IMR-90 (cell line): ENCODE measurements at regions not wholly inside any gene's neighbourhood (a gene's known extent, or its start where the extent isn't known, plus 50 kb on each side); places are given as distances from the start of the nearest gene placed in this dataset.

Source experiments
- ATAC-seq: fragments of 200-7000 bp; cut with Tn5 transposase; 2 replicates; pipeline ENCODE4 v1.9.1; 2020; ENCODE audit warnings: low read depth, mild to moderate bottlenecking, moderate library complexity
- BruUV-seq: library from RNA; stranded (reverse); fragments of 400-500 nt; replicated peaks from 2 replicates; lab custom pipeline; 2021; lab: Mats Ljungman, UMichigan
- CTCF ChIA-PET: fragments of 300-600 bp; formaldehyde crosslinking; extraction: SDS; loops from one replicate; lab custom pipeline; 2021; ENCODE audit warnings: antibody characterized with exemption; lab: Yijun Ruan, JAX
- POLR2A ChIA-PET: fragments of 300-600 bp; sonication (Branson Sonifier 250); formaldehyde crosslinking; loops from one replicate; lab custom pipeline; 2022; ENCODE audit warnings: antibody characterized with exemption; ENCODE audit not compliant: unreplicated experiment; lab: Charles Lee
- DNase-seq: peaks from one replicate; pipeline ENCODE4 v3.0.0; 2013
- H2AFZ ChIP-seq: replicated peaks from 2 replicates; pipeline ENCODE3; 2013; ENCODE audit warnings: low read length, mild to moderate bottlenecking; ENCODE audit not compliant: poor library complexity
- H2AK5ac ChIP-seq: 2 replicates; pipeline ENCODE4 v1.6.1; 2013; ENCODE audit warnings: low read depth, low read length, inconsistent platforms
- H2AK9ac ChIP-seq: replicated peaks from 2 replicates; pipeline ENCODE3; 2013; ENCODE audit warnings: mild to moderate bottlenecking, low read depth, low read length, moderate library complexity; ENCODE audit not compliant: poor library complexity
- H2BK120ac ChIP-seq: 2 replicates; pipeline ENCODE4 v1.6.1; 2013; ENCODE audit warnings: low read depth, low read length, inconsistent platforms
- H2BK15ac ChIP-seq: 3 replicates; pipeline ENCODE4 v1.6.1; 2013; ENCODE audit warnings: low read depth, low read length, inconsistent platforms
- H2BK20ac ChIP-seq: 2 replicates; pipeline ENCODE4 v1.6.1; 2013; ENCODE audit warnings: low read depth, mild to moderate bottlenecking, inconsistent platforms, low read length, moderate library complexity
- H2BK5ac ChIP-seq: 2 replicates; pipeline ENCODE4 v1.6.1; 2013; ENCODE audit warnings: mild to moderate bottlenecking, low read depth, low read length, inconsistent platforms; ENCODE audit not compliant: poor library complexity, severe bottlenecking
- H3K14ac ChIP-seq: replicated peaks from 2 replicates; pipeline ENCODE4 v1.6.1; 2013; ENCODE audit warnings: low read depth, low read length, inconsistent platforms
- H3K18ac ChIP-seq: 2 replicates; pipeline ENCODE4 v1.6.1; 2013; ENCODE audit warnings: low read depth, low read length, control low read depth
- H3K23ac ChIP-seq: 2 replicates; pipeline ENCODE4 v1.6.1; 2013; ENCODE audit warnings: low read depth, low read length, inconsistent platforms
- H3K27ac ChIP-seq: 2 replicates; pipeline ENCODE4 v1.5.1; 2013; ENCODE audit warnings: mild to moderate bottlenecking, control low read depth, low read length; ENCODE audit not compliant: insufficient read depth
- H3K27me3 ChIP-seq: 2 replicates; pipeline ENCODE4 v1.6.1; 2013; ENCODE audit warnings: low read length; ENCODE audit not compliant: control insufficient read depth, insufficient read depth
- H3K36me3 ChIP-seq: 2 replicates; pipeline ENCODE4 v1.6.1; 2013; ENCODE audit warnings: low read length, mixed read lengths; ENCODE audit not compliant: control insufficient read depth, insufficient read depth
- H3K4ac ChIP-seq: 2 replicates; pipeline ENCODE4 v1.6.1; 2013; ENCODE audit warnings: low read depth, low read length, inconsistent platforms
- H3K4me1 ChIP-seq: 2 replicates; pipeline ENCODE4 v1.6.1; 2013; ENCODE audit warnings: low read length, mixed read lengths; ENCODE audit not compliant: control insufficient read depth, insufficient read depth
- H3K4me2 ChIP-seq: 2 replicates; pipeline ENCODE4 v1.6.1; 2013; ENCODE audit warnings: low read depth, mild to moderate bottlenecking, control low read depth, low read length, moderate library complexity
- H3K4me3 ChIP-seq: 2 replicates; pipeline ENCODE4 v1.5.1; 2013; ENCODE audit warnings: low read depth, mild to moderate bottlenecking, control low read depth, low read length, moderate library complexity; ENCODE audit not compliant: insufficient read depth
- H3K56ac ChIP-seq: 2 replicates; pipeline ENCODE4 v1.6.1; 2013; ENCODE audit warnings: low read length, inconsistent platforms; ENCODE audit not compliant: insufficient read depth; ENCODE audit errors: extremely low read depth
- H3K79me1 ChIP-seq, 2 experiments: 2 replicates each; pipeline ENCODE4 v1.6.1; 2013; ENCODE audit warnings: low read length in 2 of 2, inconsistent platforms in 1 of 2, low read depth in 1 of 2
- H3K9ac ChIP-seq: 2 replicates; pipeline ENCODE4 v1.6.1; 2013; ENCODE audit warnings: low read depth, low read length, control low read depth
- H3K9me1 ChIP-seq: 2 replicates; pipeline ENCODE4 v1.6.1; 2013; ENCODE audit warnings: low read length, inconsistent platforms; ENCODE audit not compliant: insufficient read depth
- H3K9me3 ChIP-seq: 2 replicates; pipeline ENCODE4 v1.6.1; 2013; ENCODE audit warnings: low read length; ENCODE audit not compliant: control insufficient read depth, insufficient read depth
- H4K20me1 ChIP-seq: 2 replicates; pipeline ENCODE4 v1.6.1; 2013; ENCODE audit warnings: low read length, inconsistent platforms; ENCODE audit not compliant: insufficient read depth
- H4K5ac ChIP-seq: 2 replicates; pipeline ENCODE4 v1.6.1; 2013; ENCODE audit warnings: mild to moderate bottlenecking, low read depth, low read length, control low read depth
- H4K8ac ChIP-seq, 2 experiments: 2 replicates each; pipeline ENCODE4 v1.6.1; 2013; ENCODE audit warnings: low read depth in 2 of 2, low read length in 2 of 2, control low read depth in 1 of 2, inconsistent platforms in 1 of 2
- H4K91ac ChIP-seq: 2 replicates; pipeline ENCODE4 v1.6.1; 2013; ENCODE audit warnings: low read depth, low read length, inconsistent platforms; ENCODE audit not compliant: insufficient read depth
- BHLHE40 ChIP-seq: fragments of 150-350 bp; IDR thresholded peaks from 2 replicates; pipeline ENCODE4 v1.6.1; 2016; ENCODE audit warnings: mild to moderate bottlenecking, low read depth, low read length
- CEBPB ChIP-seq: IDR thresholded peaks from 2 replicates; pipeline ENCODE4 v1.6.1; 2012; ENCODE audit warnings: low read depth, low read length, improper control_type of control experiment
- CHD1 ChIP-seq: IDR thresholded peaks from 2 replicates; pipeline ENCODE4 v1.6.1; 2012; ENCODE audit warnings: low read depth, low read length, improper control_type of control experiment
- FOS ChIP-seq: fragments of 150-350 bp; IDR thresholded peaks from 2 replicates; pipeline ENCODE4 v1.6.1; 2016; ENCODE audit warnings: low read depth, low read length
- MAFK ChIP-seq: IDR thresholded peaks from 2 replicates; pipeline ENCODE4 v1.6.1; 2012; ENCODE audit warnings: low read depth, low read length, improper control_type of control experiment
- MAZ ChIP-seq: IDR thresholded peaks from 2 replicates; pipeline ENCODE4 v1.6.1; 2012; ENCODE audit warnings: low read depth, mild to moderate bottlenecking, low read length, improper control_type of control experiment, moderate library complexity, borderline replicate concordance
- MXI1 ChIP-seq: IDR thresholded peaks from 2 replicates; pipeline ENCODE4 v1.6.1; 2012; ENCODE audit warnings: low read depth, mild to moderate bottlenecking, low read length, moderate library complexity, borderline replicate concordance
- NFE2L2 ChIP-seq: fragments of 150-350 bp; IDR thresholded peaks from 2 replicates; pipeline ENCODE4 v1.6.1; 2016; ENCODE audit warnings: low read depth, mild to moderate bottlenecking, low read length
- POLR2A ChIP-seq: IDR thresholded peaks from 2 replicates; pipeline ENCODE4 v1.6.1; 2012; ENCODE audit warnings: mild to moderate bottlenecking, low read depth, low read length
- RAD21 ChIP-seq: IDR thresholded peaks from 2 replicates; pipeline ENCODE4 v1.6.1; 2012; ENCODE audit warnings: low read length, improper control_type of control experiment
- SMC3 ChIP-seq: fragments of 150-350 bp; IDR thresholded peaks from 2 replicates; pipeline ENCODE4 v1.6.1; 2016; ENCODE audit warnings: low read depth, mild to moderate bottlenecking, antibody characterized with exemption, low read length, moderate library complexity
- USF2 ChIP-seq: fragments of 150-350 bp; IDR thresholded peaks from 2 replicates; pipeline ENCODE4 v1.6.1; 2017; ENCODE audit warnings: mild to moderate bottlenecking, antibody characterized with exemption, low read length, low read depth
- WGBS, 2 experiments: methylation state at CpG; one replicate each; pipeline versions ENCODE4 v1.1.5 to v1.1.7; 2013; ENCODE audit warnings: missing lambda C conversion rate in 2 of 2; ENCODE audit not compliant: insufficient read length in 1 of 2; ENCODE audit errors: extremely low coverage in 2 of 2; 5-methylcytosine and 5-hydroxymethylcytosine counted together
- dilution Hi-C: fragments of 300-500 bp; cut with HindIII; formaldehyde crosslinking; loops from one replicate; pipeline ENCODE4 v1.14.3; 2018; ENCODE audit warnings: low sequenced_read_pairs; ENCODE audit not compliant: unreplicated experiment
- in situ Hi-C: fragments of 300-500 bp; cut with MboI; formaldehyde crosslinking; loops from 3 replicates; pipeline ENCODE4 v1.14.3; 2019; ENCODE audit warnings: low sequenced_read_pairs, inconsistent platforms, mixed read lengths
- intact Hi-C: fragments of 100-400 bp; cut with micrococcal nuclease; formaldehyde crosslinking; loops from 2 replicates; pipeline ENCODE4 v1.10.0; 2022

GRCh38 chr10:113494761-113495160 lies 58.1 kb upstream of the HABP2 start:
- Histone ChIP-seq H3K9me1 (no peaks in the 10 kb centered on the region), H4K91ac (no peak overlapping the region), H2AK9ac (no peak overlapping the region), H4K5ac (no peak overlapping the region), H3K23ac (no peak overlapping the region), H3K18ac (no peak overlapping the region), H3K4me2 (no peak overlapping the region), H4K8ac (no peak overlapping the region), H2AFZ (no peak overlapping the region), H3K9ac (no peak overlapping the region), H3K27me3 (no peaks in the 10 kb centered on the region), H3K14ac (no peak overlapping the region), H3K9me3 (no peaks in the 10 kb centered on the region), H2BK120ac (no peak overlapping the region), H3K36me3 (no peaks in the 10 kb centered on the region), H3K4me1 (no peaks in the 10 kb centered on the region), H2BK5ac (no peak overlapping the region), H3K79me1 (no peaks in the 10 kb centered on the region), H4K20me1 (no peaks in the 10 kb centered on the region), H2AK5ac (no peak overlapping the region), H3K4me3 (no peak overlapping the region), H2BK20ac (no peak overlapping the region), H2BK15ac (no peak overlapping the region), H3K27ac (no peak overlapping the region), H3K4ac (no peak overlapping the region), H3K56ac (no peak overlapping the region)
- TF ChIP-seq MXI1 (no peak), POLR2A (no peak), BHLHE40 (no peak), SMC3 (no peak), RAD21 (no peak), USF2 (no peak), CEBPB (no peak), MAZ (no peak), FOS (no peak), NFE2L2 (no peak), CHD1 (no peak), MAFK (no peak)
- BruUV-seq, result no TSS peak
- dilution Hi-C loops (no loop called here), intact Hi-C loops (no loop called here), in situ Hi-C loops (no loop called here)
- ChIA-PET CTCF (no interaction called here), POLR2A (no interaction called here)
- ATAC-seq (no peak), DNase-seq (no peak)
- WGBS, 2 experiments, result 40% methylated on average over 1 of the region's 7 CpGs; no CpG with 5 or more reads in 1 of the 2 experiments
